ENCODE measurements at regions not wholly inside any gene's neighbourhood (a gene's known extent, or its start where the extent isn't known, plus 50 kb on each side); places are given as distances from the start of the nearest gene placed in this dataset.

DNA sequence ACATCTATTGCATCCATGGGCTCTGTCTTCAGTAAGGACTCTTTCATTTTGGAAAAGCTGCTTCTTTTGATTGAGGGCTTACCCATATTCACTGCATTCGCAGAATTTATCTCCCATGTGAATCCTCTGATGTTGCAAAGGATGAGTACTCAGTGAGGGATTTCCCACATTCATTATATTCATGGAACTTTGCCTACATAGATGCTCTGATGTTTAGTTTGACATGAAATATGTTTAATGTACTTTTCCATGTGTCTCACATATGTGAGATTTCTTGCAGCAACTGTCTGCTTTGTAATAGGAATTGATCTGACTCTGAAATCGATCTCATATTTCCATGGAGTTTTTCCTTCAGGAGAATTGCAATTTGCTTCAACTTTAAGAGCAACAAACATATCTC, 1699.6 kb upstream of the FLRT2 start:
- no peak for TF ChIP-seq CTCF (IDR thresholded peaks at IDR 0.05; ENCODE audit: low read depth, low read length)

GRCh38 chr14:83838226-83838625, 1691.7 kb upstream of the FLRT2 start:
- H3K4me3 ChIP-seq (ENCODE audit: low read depth, low read length), result no peak overlapping the region
- no peak for TF ChIP-seq CTCF (IDR thresholded peaks at IDR 0.05; ENCODE audit: low read depth, low read length)

More for the DNA sequence above, 1699.6 kb upstream of the FLRT2 start:
- no peak overlapping the region for H3K4me3 ChIP-seq (ENCODE audit: low read depth, low read length)

- H3K4me3 ChIP-seq (ENCODE audit: low read depth, low read length), result no peak overlapping the region
- TF ChIP-seq CTCF (IDR thresholded peaks at IDR 0.05; ENCODE audit: low read depth, low read length), result no peak
These were observed 1687.4 kb upstream of the FLRT2 start for GRCh38 chr14:83842547-83842946.

DNA sequence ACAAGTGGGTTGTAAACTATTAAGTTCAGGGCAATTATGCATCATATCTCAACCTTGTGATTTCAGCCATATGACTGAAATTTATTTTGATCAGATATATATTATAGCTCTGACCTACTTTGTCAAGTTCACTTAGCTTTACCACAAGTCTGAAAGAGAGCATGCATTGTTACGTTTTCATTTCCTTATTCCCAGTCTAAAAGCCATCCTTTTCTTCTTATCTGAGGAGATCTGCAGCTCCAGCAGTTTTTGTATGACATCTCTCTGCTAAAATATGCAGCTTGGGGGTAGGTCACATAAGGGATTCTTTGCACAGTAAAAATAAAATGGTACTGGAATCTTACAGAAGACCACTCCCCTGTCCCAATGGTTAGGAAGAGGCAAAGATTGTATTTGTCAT, 1682.8 kb upstream of the FLRT2 start:
- TF ChIP-seq CTCF (IDR thresholded peaks at IDR 0.05; ENCODE audit: low read depth, low read length), result no peak
- no peak overlapping the region for H3K4me3 ChIP-seq (ENCODE audit: low read depth, low read length)

DNA sequence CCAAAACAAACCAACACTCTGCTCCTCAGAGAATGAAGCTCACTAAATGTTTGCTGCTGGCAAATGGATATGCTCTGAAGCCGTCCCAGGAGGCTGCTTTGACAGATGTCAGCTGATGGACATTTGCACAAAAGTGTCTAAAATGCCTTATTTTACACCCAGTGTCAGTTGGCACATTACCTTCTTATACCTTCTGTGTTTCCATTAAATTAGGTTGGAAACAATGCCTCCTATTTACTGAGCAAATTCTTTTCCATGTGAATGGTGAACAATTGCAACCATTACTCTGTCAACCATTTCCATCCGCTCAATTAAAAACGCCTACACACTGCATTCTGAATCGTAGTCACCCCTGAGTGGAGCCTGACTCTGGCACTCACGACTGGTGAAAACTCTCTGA, 1679.9 kb upstream of the FLRT2 start:
- TF ChIP-seq CTCF (IDR thresholded peaks at IDR 0.05; ENCODE audit: low read depth, low read length), result no peak
- H3K4me3 ChIP-seq (ENCODE audit: low read depth, low read length), result no peak overlapping the region

DNA sequence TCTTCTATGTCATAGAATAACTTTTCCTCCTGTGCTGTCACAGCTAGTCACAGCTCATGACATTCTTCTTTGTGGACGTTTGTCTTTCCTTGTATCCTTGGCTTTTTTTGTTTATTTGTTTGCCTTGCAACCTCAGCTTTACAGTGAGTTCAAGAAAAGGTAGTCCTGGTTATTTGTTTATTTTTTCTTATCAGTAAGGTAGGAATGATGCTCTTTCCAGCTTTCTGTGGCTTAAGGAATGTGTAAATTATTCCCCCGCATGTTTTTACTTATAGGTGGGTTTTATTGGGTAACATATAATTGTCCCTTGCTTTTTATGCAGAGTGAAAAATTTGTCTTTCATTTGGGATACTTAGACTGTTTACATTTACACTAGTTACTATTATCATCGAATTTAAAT, 1673.6 kb upstream of the FLRT2 start:
- no peak overlapping the region for H3K4me3 ChIP-seq (ENCODE audit: low read depth, low read length)
- TF ChIP-seq CTCF (IDR thresholded peaks at IDR 0.05; ENCODE audit: low read depth, low read length), result no peak

DNA sequence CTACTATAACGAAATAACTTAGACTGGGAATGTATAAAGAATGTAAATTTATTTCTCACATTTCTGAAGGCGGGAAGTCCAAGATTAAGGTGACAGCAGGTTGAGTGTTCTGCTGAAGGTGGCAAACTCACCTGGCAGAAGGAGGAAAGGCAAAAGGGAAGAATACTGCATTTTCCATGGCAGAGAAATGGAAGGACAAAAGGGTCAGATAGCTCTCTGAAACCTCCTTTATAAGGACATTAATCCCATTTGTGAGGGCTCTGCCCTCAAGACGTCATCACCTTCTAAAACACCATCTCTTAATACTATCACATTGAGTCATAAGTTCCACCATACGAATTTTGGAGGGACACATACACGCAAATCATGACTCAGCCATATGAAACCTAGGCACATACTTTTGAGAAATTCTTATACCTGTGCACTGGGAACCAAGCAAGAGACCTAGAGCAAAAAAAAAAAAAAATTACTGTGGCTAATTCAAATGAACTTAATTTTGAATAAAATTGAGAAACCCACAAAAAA, 1669.3 kb upstream of the FLRT2 start:
- TF ChIP-seq CTCF (IDR thresholded peaks at IDR 0.05; ENCODE audit: low read depth, low read length), result no peak
- no peak overlapping the region for H3K4me3 ChIP-seq (ENCODE audit: low read depth, low read length)

Data from WI38 (cell line).